Astrocyte of the spinal cord (primary cell): ENCODE measurements at regions not wholly inside any gene's neighbourhood (a gene's known extent, or its start where the extent isn't known, plus 50 kb on each side); places are given as distances from the start of the nearest gene placed in this dataset.

ENCODE experiments used
- DNase-seq: peaks from one replicate; pipeline ENCODE4 v3.0.0; 2011; ENCODE audit warnings: low read depth, low spot score
- H3K4me3 ChIP-seq: 2 replicates; pipeline ENCODE4 v1.5.1; 2011; ENCODE audit warnings: low read depth, mild to moderate bottlenecking, low read length, moderate library complexity
- CTCF ChIP-seq: IDR thresholded peaks from 2 replicates; pipeline ENCODE4 v1.5.1; 2012; ENCODE audit warnings: low read depth, mild to moderate bottlenecking, low read length, inconsistent platforms
- in situ Hi-C: cut with HindIII; loops from 2 replicates; pipeline ENCODE4 v1.10.0; 2017; ENCODE audit warnings: low sequenced_read_pairs

GRCh38 chr14:51789114-51789513 lies 71.3 kb upstream of the GNG2 start:
- H3K4me3 ChIP-seq: no peak overlapping the region
- no peak for TF ChIP-seq CTCF
- in situ Hi-C loops: no loop called here
- no peak for DNase-seq

DNA sequence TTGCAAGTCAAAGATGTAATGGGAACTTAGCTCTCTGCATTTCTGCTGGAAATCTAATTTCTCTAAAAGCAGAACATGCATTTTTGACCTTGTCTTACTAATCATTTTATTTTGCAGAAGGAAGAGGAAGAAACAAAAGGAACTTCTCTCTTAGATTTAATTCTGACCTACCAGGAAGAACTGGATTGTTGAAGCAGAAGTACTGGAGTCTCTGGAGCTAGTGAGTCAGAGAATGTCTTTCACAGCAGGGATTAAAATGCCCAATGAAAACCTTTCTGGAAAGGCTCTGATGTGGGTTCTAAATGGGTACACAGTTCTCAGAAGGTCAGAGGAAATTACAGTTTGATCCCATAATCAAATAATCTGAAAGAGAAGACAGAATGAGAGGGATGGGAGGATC lies 70.8 kb upstream of the GNG2 start:
- H3K4me3 ChIP-seq: no peak overlapping the region
- TF ChIP-seq CTCF: no peak
- DNase-seq: peak; percentile 43
- in situ Hi-C loops: no loop called here

DNA sequence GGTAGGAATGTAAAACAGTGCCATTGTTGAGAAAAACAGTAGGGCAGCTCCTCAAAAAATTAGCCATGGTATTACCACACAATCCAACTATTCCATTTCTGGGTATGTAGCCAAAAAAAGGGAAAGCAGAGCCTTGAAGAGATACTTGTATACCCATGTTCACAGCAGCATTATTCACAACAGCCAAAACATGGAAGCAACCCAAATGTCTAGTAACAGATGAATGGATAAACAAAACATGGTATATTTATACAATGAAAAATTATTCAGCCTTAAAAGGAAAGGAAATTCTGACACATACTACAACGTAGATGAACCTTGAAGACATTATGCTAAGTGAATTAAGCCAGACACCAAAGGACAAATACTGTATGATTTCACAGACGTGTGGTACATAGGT lies 67.6 kb upstream of the GNG2 start:
- in situ Hi-C loops: no loop called here
- no peak for TF ChIP-seq CTCF
- DNase-seq: peak; percentile 14

GRCh38 chr14:51805541-51805940 lies 54.9 kb upstream of the GNG2 start:
- in situ Hi-C loops: no loop called here
- no peak overlapping the region for H3K4me3 ChIP-seq
- DNase-seq: no peak
- peak; percentile 12 for TF ChIP-seq CTCF

More for the DNA sequence above, 67.6 kb upstream of the GNG2 start:
- no peak overlapping the region for H3K4me3 ChIP-seq

- DNase-seq: no peak
- in situ Hi-C loops: no loop called here
- no peak overlapping the region for H3K4me3 ChIP-seq
- TF ChIP-seq CTCF: no peak
Observed at GRCh38 chr14:51806026-51807023, 54.1 kb upstream of the GNG2 start.

GRCh38 chr14:51807356-51807755 lies 53.1 kb upstream of the GNG2 start:
- peak; percentile 20 for DNase-seq
- in situ Hi-C loops: no loop called here
- no peak overlapping the region for H3K4me3 ChIP-seq
- TF ChIP-seq CTCF: no peak
